ENCODE measurements at regions not wholly inside any gene's neighbourhood (a gene's known extent, or its start where the extent isn't known, plus 50 kb on each side); places are given as distances from the start of the nearest gene placed in this dataset.

- TF ChIP-seq ZNF543 (CRISPR knock-in tag; IDR thresholded peaks at IDR 0.05) (no peak), KDM5A (IDR thresholded peaks at IDR 0.05; ENCODE audit: borderline replicate concordance, low read length) (no peak), CBFB (CRISPR knock-in tag; IDR thresholded peaks at IDR 0.05) (no peak), TBL1XR1 (IDR thresholded peaks at IDR 0.05; ENCODE audit: borderline replicate concordance, low read length, partially characterized antibody) (no peak), ZBTB26 (CRISPR knock-in tag; IDR thresholded peaks at IDR 0.05; ENCODE audit: borderline replicate concordance) (no peak), POLR2A (IDR thresholded peaks at IDR 0.05; ENCODE audit: insufficient read depth in 1 of 2, low read depth in 2 of 2, low read length in 2 of 2) (no peak), HOXA7 (CRISPR knock-in tag; IDR thresholded peaks at IDR 0.05) (no peak), CTCF (CRISPR knock-in tag; IDR thresholded peaks at IDR 0.05) (no peak), ZNF337 (CRISPR knock-in tag; IDR thresholded peaks at IDR 0.05; ENCODE audit: borderline replicate concordance, low read depth) (no peak), SMC3 (IDR thresholded peaks at IDR 0.05; ENCODE audit: low read length) (no peak), E2F5 (CRISPR knock-in tag; conservative IDR thresholded peaks at IDR 0.05) (no peak), ZNF138 (CRISPR knock-in tag; IDR thresholded peaks at IDR 0.05; ENCODE audit: low read depth) (no peak), CENPT (CRISPR knock-in tag; IDR thresholded peaks at IDR 0.05; ENCODE audit: low read depth) (no peak)
Observed at GRCh38 chr4:66372706-66373105, 702.4 kb upstream of the EPHA5 start.

Data from HepG2 (cell line).